Stimulated activated CD4-positive, alpha-beta T cell treated with anti-CD3 and anti-CD28 coated beads, Interleukin-1b, Interleukin-23, amount 100 ng/mL, for 24 hours (primary cell): ENCODE measurements at regions not wholly inside any gene's neighbourhood (a gene's known extent, or its start where the extent isn't known, plus 50 kb on each side); places are given as distances from the start of the nearest gene placed in this dataset.

Experiments used
- DNase-seq, 4 experiments: peaks; one replicate each; pipeline ENCODE4 v3.0.0-alpha.2; 2020; ENCODE audit warnings: low read depth in 4 of 4, low spot score in 1 of 4

GRCh38 chr16:86449446-86450095 lies 60.8 kb upstream of the FOXF1 start:
- no peak for DNase-seq

GRCh38 chr16:86450691-86451090 lies 59.6 kb upstream of the FOXF1 start:
- no peak for DNase-seq

GRCh38 chr16:86452451-86452850 lies 57.9 kb upstream of the FOXF1 start:
- no peak for DNase-seq

- DNase-seq: no peak
Observed at GRCh38 chr16:86455116-86455515, 55.2 kb upstream of the FOXF1 start.

GRCh38 chr16:86455640-86456039 lies 54.7 kb upstream of the FOXF1 start:
- DNase-seq: no peak

- no peak for DNase-seq
Observed at GRCh38 chr16:86457501-86458148, 52.7 kb upstream of the FOXF1 start.

GRCh38 chr16:86458149-86458777 lies 52.1 kb upstream of the FOXF1 start:
- no peak for DNase-seq

GRCh38 chr16:86459266-86459665 lies 51.1 kb upstream of the FOXF1 start:
- DNase-seq: no peak
